HS-27A (cell line): ENCODE measurements at regions not wholly inside any gene's neighbourhood (a gene's known extent, or its start where the extent isn't known, plus 50 kb on each side); places are given as distances from the start of the nearest gene placed in this dataset.

Experiments
- DNase-seq: peaks from one replicate; pipeline ENCODE4 v3.0.0-alpha.2; 2012; ENCODE audit warnings: low read depth, missing footprints

- DNase-seq = no peak
These were observed 61.2 kb upstream of the DPH5 start for GRCh38 chr1:101086783-101087182.

GRCh38 chr1:101081496-101082488, 56.2 kb upstream of the DPH5 start:
- no peak for DNase-seq

- DNase-seq = no peak
These were observed 55.3 kb upstream of the DPH5 start for GRCh38 chr1:101080859-101081258.

GRCh38 chr1:101079341-101079740, 53.8 kb upstream of the DPH5 start:
- no peak for DNase-seq

GRCh38 chr1:101077849-101078248, 52.3 kb upstream of the DPH5 start:
- no peak for DNase-seq

- DNase-seq = no peak
These were observed 50.3 kb upstream of the DPH5 start for GRCh38 chr1:101075926-101076325.
